Endothelial cell of umbilical vein (primary cell): ENCODE measurements at regions not wholly inside any gene's neighbourhood (a gene's known extent, or its start where the extent isn't known, plus 50 kb on each side); places are given as distances from the start of the nearest gene placed in this dataset.

Source experiments
- CTCF ChIP-seq, 2 donors: IDR thresholded peaks; 1 replicate in 1 of 2; 2 replicates in 1 of 2; pipeline ENCODE4 v1.5.1; 2011; ENCODE audit warnings: low read length in 2 of 2, mild to moderate bottlenecking in 2 of 2, moderate library complexity in 2 of 2, control low read depth in 1 of 2, inconsistent platforms in 1 of 2, low read depth in 1 of 2; ENCODE audit not compliant: insufficient read depth in 1 of 2; ENCODE audit errors: extremely low read depth in 1 of 2
- EZH2 ChIP-seq: IDR thresholded peaks from 2 replicates; pipeline ENCODE4 v1.6.1; 2012; ENCODE audit warnings: borderline replicate concordance, low read depth, mild to moderate bottlenecking, moderate library complexity, low read length, inconsistent platforms; ENCODE audit not compliant: severe bottlenecking
- GATA2 ChIP-seq: IDR thresholded peaks from 2 replicates; pipeline ENCODE4 v1.7.0; 2011; ENCODE audit warnings: low read depth, mild to moderate bottlenecking, moderate library complexity, mixed read lengths, low read length; ENCODE audit not compliant: insufficient read length, insufficient read depth
- POLR2A ChIP-seq: IDR thresholded peaks from 2 replicates; pipeline ENCODE4 v1.6.1; 2012; ENCODE audit warnings: low read depth, mild to moderate bottlenecking, control low read depth, low read length

DNA sequence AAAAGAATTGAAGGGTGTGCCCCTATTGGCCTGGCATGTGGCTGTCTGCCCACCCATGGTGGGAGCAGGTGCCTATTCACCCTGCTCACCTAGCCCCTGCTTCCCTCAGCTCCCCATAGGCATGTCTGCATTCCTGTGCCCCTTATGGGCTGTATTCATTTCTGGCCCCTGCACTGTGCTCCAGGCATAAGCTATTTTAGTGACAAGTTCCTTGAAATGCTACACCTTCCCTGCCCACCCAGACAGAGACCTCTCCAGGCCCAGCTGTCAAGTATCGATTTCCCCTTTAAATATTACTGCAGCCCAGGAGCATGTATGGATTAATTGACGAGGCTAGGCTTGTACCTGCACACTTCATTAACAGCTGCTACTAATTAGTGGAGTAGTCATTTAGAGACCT, 235.4 kb downstream of the RPS24 start:
- no peak for TF ChIP-seq GATA2
- TF ChIP-seq POLR2A, result no peak
- no peak for TF ChIP-seq EZH2
- TF ChIP-seq CTCF (IDR thresholded peaks at IDR 0.05; ENCODE audit: extremely low read depth in 1 of 2, insufficient read depth in 1 of 2, low read depth in 1 of 2, low read length in 2 of 2), result no peak
